Neuron (in vitro differentiated cells): ENCODE measurements at regions not wholly inside any gene's neighbourhood (a gene's known extent, or its start where the extent isn't known, plus 50 kb on each side); places are given as distances from the start of the nearest gene placed in this dataset.

Experiments
- H2AFZ ChIP-seq: one replicate; pipeline ENCODE4 v1.6.1; 2013; ENCODE audit warnings: low read depth, mild to moderate bottlenecking, inconsistent platforms, low read length, moderate library complexity
- H3K27me3 ChIP-seq: one replicate; pipeline ENCODE4 v1.6.1; 2013; ENCODE audit warnings: low read length; ENCODE audit not compliant: insufficient read depth
- H3K36me3 ChIP-seq: one replicate; pipeline ENCODE4 v1.6.1; 2013; ENCODE audit warnings: low read length; ENCODE audit not compliant: insufficient read depth
- H3K4me1 ChIP-seq: one replicate; pipeline ENCODE4 v1.6.1; 2013; ENCODE audit warnings: low read length; ENCODE audit not compliant: insufficient read depth
- H3K4me3 ChIP-seq: 2 replicates; pipeline ENCODE4 v1.5.1; 2013; ENCODE audit warnings: mild to moderate bottlenecking, low read length, moderate library complexity
- H3K9me3 ChIP-seq: one replicate; pipeline ENCODE4 v1.6.1; 2013; ENCODE audit warnings: low read length

DNA sequence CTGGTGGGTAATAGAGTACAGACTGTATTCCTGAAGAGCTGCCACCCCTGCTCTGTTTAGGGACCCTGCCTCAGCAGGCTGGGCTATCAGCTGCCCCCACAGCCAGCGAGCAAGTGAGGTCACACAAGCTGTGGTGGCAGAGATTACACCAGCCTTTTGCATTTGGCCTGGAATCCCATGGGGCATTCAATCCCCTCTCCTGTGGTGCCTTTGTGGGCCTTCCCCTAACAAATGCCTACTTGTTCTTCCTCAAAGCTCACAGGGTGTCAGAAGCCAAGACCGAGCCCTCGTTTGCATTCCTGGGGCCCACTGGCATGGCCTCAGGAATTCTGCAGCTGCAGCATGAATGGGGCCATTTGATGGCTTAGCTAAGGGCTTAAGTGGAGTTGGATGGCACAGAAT lies 212.7 kb upstream of the PHYHIPL start:
- no peaks in the 10 kb centered on the region for H3K9me3 ChIP-seq
- H3K27me3 ChIP-seq, result peaks cover 5% of the 10 kb centered on the region
- no peak overlapping the region for H2AFZ ChIP-seq
- H3K36me3 ChIP-seq, result no peaks in the 10 kb centered on the region
- H3K4me1 ChIP-seq, result peaks cover 17% of the 10 kb centered on the region
- no peak overlapping the region for H3K4me3 ChIP-seq

DNA sequence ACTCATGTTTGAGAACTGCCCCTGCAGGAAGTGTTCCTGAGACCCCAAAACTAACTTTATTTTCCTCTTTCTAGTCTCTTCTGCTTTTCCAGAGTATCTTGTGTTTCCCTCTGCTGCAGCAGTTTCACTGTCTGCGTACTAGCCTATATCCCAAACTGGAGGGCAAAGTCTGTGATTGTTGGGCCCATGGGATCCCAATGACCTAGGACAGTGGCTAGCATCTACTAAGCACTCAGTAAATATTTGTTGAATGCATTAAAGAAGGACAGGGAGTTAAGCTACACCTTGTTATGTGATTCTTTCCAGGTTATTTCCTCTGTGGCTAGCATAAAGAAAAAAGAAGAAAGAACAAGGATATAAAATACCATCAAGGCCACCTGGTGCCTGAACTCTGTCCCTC lies 210.6 kb upstream of the PHYHIPL start:
- H2AFZ ChIP-seq, result no peak overlapping the region
- H3K9me3 ChIP-seq, result no peaks in the 10 kb centered on the region
- H3K27me3 ChIP-seq, result peaks cover 10% of the 10 kb centered on the region
- peaks cover 17% of the 10 kb centered on the region for H3K4me1 ChIP-seq
- no peak overlapping the region for H3K4me3 ChIP-seq
- H3K36me3 ChIP-seq, result no peaks in the 10 kb centered on the region

DNA sequence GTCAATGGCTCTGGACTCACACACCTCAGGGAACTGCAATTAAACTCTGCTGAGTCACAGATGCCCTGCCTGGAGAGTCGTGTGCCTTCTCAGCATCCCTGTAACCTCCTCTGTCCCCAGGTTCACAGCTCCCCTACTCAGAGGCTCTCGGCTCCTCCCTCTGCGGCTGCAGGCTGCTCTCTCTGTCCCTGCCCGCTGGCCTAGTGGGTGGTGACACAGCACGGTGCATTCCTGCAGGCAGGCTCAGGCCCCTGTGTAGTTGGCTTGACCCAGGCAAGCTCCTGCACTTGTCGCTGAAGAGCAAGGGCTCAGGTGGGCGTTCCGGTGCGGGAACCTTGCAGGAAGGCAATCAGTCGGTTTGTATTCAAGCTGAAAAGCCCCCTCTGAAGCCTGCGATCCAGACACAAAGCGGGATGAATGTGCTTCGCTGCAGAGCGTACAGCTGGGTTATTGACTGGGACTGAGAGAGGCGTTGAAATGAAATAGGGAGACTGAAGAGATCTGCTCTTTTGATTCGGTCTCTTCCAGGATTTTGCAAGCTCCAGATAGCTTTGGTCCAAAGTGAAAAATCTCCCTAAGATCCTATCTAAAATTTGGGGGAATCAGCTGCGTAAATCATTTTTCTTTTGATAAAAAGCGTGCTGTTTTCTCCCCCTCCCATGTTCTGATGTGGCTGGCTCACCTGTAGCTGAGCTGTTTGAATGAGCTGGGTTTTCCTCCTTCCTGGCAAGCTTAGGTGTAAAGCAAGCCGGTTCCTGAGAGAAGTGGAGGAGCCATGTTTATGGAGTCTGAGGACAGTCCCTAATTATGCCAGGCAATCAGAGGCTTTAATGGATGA lies 208.7 kb upstream of the PHYHIPL start:
- H3K36me3 ChIP-seq, result no peaks in the 10 kb centered on the region
- H3K4me1 ChIP-seq, result peaks cover 19% of the 10 kb centered on the region
- H3K27me3 ChIP-seq, result peaks cover 10% of the 10 kb centered on the region
- no peaks in the 10 kb centered on the region for H3K9me3 ChIP-seq
- peak overlapping the region; percentile 4 for H2AFZ ChIP-seq
- H3K4me3 ChIP-seq, result peak overlapping the region; percentile 40

DNA sequence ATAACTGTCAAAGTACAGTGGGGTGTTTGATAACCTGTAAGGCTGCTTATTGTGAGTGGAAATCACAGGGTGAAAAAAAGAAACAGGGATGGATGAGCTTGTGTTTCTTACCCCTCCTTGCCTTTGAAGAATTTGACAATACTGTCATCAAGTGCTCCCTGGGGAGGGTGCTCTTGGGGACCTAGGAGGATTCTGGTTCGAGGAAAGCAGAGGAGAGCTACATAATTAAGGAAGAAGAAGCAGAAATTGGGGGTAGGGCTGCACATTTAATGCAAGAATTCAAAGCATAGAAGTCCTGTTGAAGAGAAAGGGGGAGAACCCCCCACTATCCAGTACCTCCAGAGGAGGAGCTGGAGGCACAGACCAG lies 208.1 kb upstream of the PHYHIPL start:
- Histone ChIP-seq H3K9me3 (no peaks in the 10 kb centered on the region), H2AFZ (peak overlapping the region; percentile 4), H3K36me3 (no peaks in the 10 kb centered on the region), H3K4me3 (no peak overlapping the region), H3K4me1 (peaks cover 22% of the 10 kb centered on the region), H3K27me3 (peaks cover 10% of the 10 kb centered on the region)

DNA sequence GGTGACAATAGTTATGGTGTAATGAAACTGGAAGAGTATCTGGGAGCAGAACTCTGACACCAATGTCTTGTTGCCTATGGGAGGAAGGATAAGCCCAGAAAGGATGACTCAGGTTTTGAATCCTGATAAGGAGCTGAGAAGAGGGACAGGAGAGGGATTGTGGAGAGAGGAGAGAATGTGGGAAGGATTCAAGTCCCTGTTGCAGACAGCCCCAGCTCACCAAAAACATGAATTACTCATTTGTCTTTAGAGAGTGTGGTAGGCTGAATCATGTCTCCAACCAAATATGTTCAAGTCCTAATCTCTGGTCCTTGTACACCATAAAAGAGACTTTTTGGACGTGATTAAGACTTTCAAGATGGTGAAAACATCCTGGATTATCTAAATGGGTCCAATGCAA lies 206.9 kb upstream of the PHYHIPL start:
- Histone ChIP-seq H3K27me3 (peaks cover 10% of the 10 kb centered on the region), H2AFZ (no peak overlapping the region), H3K9me3 (no peaks in the 10 kb centered on the region), H3K4me1 (peaks cover 16% of the 10 kb centered on the region), H3K4me3 (no peak overlapping the region), H3K36me3 (no peaks in the 10 kb centered on the region)

DNA sequence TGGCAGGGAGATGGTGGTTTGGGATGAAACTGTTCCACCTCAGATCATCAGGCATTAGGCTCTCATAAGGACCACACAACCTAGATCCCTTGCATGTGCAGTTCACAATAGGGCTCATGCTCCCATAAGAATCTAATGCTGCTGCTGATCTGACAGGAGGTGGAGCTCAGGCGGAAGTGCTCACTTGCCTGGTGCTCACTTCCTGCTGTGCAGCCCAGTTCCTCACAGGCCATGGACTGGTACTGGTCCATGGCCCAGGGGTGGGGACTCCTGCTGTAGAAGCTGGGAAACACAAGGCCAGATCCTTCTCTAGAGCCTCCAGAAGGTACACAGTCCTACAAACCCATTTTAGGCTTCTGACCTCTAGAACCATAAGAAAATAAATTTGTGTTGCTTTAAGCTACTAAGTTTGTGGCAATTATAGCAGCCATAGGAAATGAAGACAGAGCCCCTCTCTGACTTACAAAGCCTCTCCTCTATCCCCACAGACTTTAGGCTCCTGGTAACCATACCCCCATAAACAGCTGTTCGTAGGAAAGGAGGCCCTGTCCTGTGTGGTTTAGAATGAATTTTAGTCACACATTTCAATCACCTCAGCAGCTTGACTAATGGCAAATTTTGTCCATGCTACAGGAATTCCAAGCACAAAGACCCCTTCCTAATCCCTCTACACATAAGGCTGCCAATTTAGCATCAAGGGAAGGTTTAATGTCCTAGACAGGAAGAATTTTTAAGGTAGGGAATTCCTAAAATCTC lies 206.1 kb upstream of the PHYHIPL start:
- H2AFZ ChIP-seq, result no peak overlapping the region
- peaks cover 16% of the 10 kb centered on the region for H3K4me1 ChIP-seq
- peaks cover 10% of the 10 kb centered on the region for H3K27me3 ChIP-seq
- H3K36me3 ChIP-seq, result no peaks in the 10 kb centered on the region
- no peaks in the 10 kb centered on the region for H3K9me3 ChIP-seq
- H3K4me3 ChIP-seq, result no peak overlapping the region

DNA sequence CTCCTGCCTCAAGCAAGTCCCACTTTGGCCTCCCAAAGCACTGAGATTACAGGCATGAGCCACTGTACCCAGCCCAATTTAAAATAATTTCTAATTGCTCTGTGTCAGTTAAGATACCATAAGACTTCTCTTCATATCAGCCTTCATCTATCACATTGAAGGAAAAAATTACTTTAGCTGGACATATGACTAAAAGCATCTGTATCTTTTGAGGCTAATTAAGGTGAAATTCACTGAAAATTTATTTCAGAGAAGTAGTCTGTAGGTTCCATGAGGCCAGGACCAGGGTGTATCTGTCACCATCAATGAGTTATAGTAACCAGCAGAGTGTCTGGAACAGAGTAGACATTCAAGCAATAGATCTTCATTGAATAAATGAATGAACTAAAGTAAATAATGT lies 205.2 kb upstream of the PHYHIPL start:
- H3K9me3 ChIP-seq, result no peaks in the 10 kb centered on the region

DNA sequence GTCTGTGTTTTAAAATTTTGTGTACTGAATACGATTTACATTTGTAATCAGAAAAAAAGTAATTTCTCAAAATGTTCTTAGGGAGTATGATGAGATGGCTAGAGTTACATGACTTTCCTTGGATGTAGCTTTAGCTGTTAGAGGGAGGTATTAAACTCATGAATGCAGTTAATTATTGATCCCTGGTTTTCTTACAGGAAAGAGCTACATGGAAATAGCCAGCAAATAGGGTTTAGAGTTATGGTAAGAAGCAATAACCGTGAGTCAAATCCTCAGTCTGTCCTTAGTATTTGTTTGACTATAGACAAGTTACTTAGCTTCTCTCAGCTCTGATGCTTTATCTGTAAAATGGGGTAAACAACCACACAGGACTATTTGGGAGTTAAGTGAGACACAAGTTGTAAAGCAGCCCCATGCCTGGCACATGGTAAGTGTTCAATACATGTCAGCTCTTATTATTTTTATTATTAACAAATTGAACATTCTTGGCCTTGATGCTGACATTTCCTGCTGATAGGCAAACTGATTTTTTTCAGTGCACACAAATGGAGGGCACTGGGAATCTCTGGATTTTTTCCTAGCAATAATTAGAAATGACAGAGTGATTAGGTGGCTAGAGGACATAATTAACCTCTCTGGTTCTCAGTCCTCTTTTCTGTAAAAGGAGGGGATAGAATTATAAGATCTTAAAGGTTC lies 204.5 kb upstream of the PHYHIPL start:
- Histone ChIP-seq H3K4me3 (no peak overlapping the region), H3K4me1 (peaks cover 16% of the 10 kb centered on the region), H3K27me3 (peaks cover 10% of the 10 kb centered on the region), H3K9me3 (no peaks in the 10 kb centered on the region), H3K36me3 (no peaks in the 10 kb centered on the region), H2AFZ (no peak overlapping the region)

More for the DNA sequence above, 205.2 kb upstream of the PHYHIPL start:
- no peaks in the 10 kb centered on the region for H3K36me3 ChIP-seq
- H3K27me3 ChIP-seq, result peaks cover 11% of the 10 kb centered on the region
- no peak overlapping the region for H3K4me3 ChIP-seq
- H2AFZ ChIP-seq, result no peak overlapping the region
- H3K4me1 ChIP-seq, result peaks cover 16% of the 10 kb centered on the region

DNA sequence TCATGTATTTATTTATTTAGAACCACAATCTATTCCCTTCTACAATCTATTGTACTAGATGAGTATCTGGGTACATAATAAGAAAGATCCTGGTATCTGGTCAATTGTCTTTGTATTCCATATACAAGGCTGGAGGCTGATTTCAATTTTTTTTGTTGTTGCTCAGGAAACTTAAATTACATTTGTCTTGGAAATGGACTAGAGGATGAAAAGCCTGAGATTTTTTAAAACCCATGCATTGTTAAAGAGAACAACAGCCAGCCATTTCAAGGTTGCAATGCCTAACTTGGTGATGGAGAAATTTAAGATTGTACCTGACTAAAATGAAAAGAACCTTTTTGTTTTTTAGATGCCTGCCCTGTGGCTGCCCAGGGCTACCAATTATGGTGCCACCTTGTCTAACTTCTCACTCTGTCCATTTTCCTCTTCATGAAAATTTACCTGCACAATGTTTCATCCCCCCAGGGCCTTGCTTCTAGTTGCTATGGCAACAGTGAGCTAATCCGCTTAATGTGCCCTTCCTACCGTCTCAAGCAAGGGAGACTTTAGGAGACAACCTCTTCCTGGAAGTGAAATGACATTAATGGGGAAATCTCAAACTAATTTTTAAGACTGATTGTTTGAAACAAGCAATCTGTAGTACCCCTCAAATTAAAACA lies 203.7 kb upstream of the PHYHIPL start:
- H3K9me3 ChIP-seq, result no peaks in the 10 kb centered on the region
- peaks cover 13% of the 10 kb centered on the region for H3K4me1 ChIP-seq
- H3K36me3 ChIP-seq, result no peaks in the 10 kb centered on the region
- H3K27me3 ChIP-seq, result peaks cover 10% of the 10 kb centered on the region
- H2AFZ ChIP-seq, result no peak overlapping the region
- no peak overlapping the region for H3K4me3 ChIP-seq

DNA sequence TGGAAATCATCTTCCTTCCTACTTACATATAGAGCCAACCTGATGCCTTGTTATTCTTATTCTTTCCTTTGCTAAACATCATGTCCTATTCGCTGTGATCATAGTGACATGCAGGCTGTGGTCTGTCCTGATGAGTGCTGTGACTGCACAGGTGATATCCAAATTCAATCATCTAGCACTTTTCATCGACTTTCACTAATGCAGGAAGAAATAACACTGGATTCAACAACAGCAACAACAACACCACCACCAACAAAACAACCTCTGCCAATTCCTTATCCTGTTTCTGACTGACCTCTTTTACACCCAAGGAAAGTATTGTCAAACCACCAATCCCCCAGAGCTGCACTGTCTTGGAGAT lies 203.2 kb upstream of the PHYHIPL start:
- Histone ChIP-seq H3K9me3 (no peaks in the 10 kb centered on the region), H3K4me1 (peaks cover 7% of the 10 kb centered on the region), H3K36me3 (no peaks in the 10 kb centered on the region), H2AFZ (no peak overlapping the region), H3K27me3 (peaks cover 10% of the 10 kb centered on the region), H3K4me3 (no peak overlapping the region)

DNA sequence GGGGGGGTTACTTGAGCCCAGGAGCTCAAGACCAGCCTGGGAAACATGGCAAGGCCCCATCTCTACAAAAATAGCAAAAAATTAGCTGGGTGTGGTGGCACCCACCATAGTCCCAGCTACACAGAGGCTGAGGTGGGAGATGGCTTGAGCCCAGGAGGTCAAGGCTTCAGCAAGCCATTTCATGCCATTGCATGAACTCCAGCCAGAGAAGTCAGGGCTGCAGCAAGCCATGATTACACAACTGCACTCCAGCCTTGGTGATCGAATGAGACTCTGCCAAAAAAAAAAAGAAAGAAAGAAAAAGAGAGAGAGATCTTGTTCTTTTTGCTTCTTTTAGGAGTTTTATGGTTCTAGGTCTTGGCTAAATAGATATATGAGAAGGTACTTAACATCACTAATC lies 200.2 kb upstream of the PHYHIPL start:
- no peaks in the 10 kb centered on the region for H3K9me3 ChIP-seq
- peaks cover 11% of the 10 kb centered on the region for H3K4me1 ChIP-seq
- peaks cover 3% of the 10 kb centered on the region for H3K27me3 ChIP-seq
- no peak overlapping the region for H2AFZ ChIP-seq
- no peaks in the 10 kb centered on the region for H3K36me3 ChIP-seq
- H3K4me3 ChIP-seq, result no peak overlapping the region

DNA sequence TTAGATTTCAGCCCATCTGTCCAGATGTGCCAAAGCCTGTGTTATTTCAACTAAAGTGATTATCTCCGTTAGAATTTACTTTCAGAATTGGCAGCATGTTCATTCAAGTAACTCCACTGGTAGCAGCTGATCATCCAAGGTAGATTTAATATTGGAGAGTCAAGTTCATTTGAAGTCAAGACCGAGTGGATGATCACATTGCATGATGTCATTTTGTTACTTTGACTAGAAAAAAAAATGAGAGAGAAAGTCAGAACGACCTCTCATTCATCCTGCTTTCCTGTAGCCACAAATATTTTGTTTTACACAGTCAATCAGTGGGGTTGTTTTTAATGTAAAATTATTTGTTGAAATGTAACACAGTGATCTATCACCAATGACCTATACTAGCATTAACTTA lies 196.7 kb upstream of the PHYHIPL start:
- peaks cover 3% of the 10 kb centered on the region for H3K27me3 ChIP-seq
- no peak overlapping the region for H2AFZ ChIP-seq
- no peak overlapping the region for H3K4me3 ChIP-seq
- no peaks in the 10 kb centered on the region for H3K9me3 ChIP-seq
- no peaks in the 10 kb centered on the region for H3K36me3 ChIP-seq
- H3K4me1 ChIP-seq, result peaks cover 19% of the 10 kb centered on the region
